Stomach (tissue), 4 donors: ENCODE measurements at regions not wholly inside any gene's neighbourhood (a gene's known extent, or its start where the extent isn't known, plus 50 kb on each side); places are given as distances from the start of the nearest gene placed in this dataset.

Experiments
- CTCF ChIP-seq, 7 experiments: fragments of 450-650 bp in 4 of 7; fragments of 200-600 bp in 3 of 7; sonication (generic) in 3 of 7; IDR thresholded peaks; one replicate each; pipeline ENCODE4 v1.5.1; 2016 to 2019; ENCODE audit warnings: antibody characterized with exemption in 7 of 7, control low read depth in 2 of 7, mild to moderate bottlenecking in 1 of 7
- POLR2AphosphoS5 ChIP-seq, 3 donors: sonication (generic); formaldehyde crosslinking; IDR thresholded peaks; one replicate each; pipeline ENCODE4 v1.6.1; 2016; ENCODE audit warnings: antibody characterized with exemption in 3 of 3

- TF ChIP-seq CTCF (IDR thresholded peaks at IDR 0.05) (no peak), POLR2AphosphoS5 (IDR thresholded peaks at IDR 0.05) (no peak)
These were observed 306.7 kb downstream of the NUAK1 start for GRCh38 chr12:105832021-105832420.
